AG09309 (cell line): ENCODE measurements at regions not wholly inside any gene's neighbourhood (a gene's known extent, or its start where the extent isn't known, plus 50 kb on each side); places are given as distances from the start of the nearest gene placed in this dataset.

Experiments
- DNase-seq: peaks from one replicate; pipeline ENCODE4 v3.0.0-alpha.2; 2010; ENCODE audit warnings: low read depth
- H3K4me3 ChIP-seq: 2 replicates; pipeline ENCODE4 v1.5.1; 2011; ENCODE audit warnings: mild to moderate bottlenecking, low read depth, low read length, moderate library complexity; ENCODE audit not compliant: control insufficient read depth
- TF ChIP-seq, protein P1 (sequence below): IDR thresholded peaks from 2 replicates; pipeline ENCODE4 v1.5.1; 2011; ENCODE audit warnings: mild to moderate bottlenecking, low read depth, low read length, inconsistent platforms; ENCODE audit not compliant: insufficient read depth, control insufficient read depth; ENCODE audit errors: missing control alignments

DNA sequence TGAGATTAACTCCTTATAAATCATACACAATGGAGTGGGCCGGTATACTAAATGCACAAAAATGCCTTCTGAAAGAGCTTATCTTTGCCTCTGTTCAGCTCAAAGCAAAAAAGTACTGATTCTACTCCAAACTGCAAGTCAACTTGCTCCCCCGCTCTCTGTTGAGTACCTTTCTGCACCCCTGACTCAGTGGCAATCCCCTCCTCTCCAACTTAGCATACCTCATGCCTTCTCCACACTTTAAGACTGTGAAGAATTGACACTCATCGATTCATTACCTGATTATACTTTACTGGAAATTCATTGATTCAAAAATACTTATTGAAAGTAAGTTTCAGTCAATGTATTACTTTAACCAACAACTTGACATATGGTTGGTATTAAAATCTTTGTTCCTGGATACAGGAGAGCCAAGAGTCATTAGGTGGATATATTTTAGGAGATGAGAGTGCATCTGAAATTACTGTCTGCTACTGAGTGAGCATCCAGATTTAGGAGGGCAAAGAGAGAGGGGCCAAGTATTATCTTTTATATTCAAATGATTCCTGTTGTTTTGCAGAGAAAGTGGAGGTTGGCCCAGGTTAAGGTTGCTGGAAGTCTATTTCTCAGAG, 187.7 kb downstream of the ICOS start:
- TF ChIP-seq, protein P1, sequence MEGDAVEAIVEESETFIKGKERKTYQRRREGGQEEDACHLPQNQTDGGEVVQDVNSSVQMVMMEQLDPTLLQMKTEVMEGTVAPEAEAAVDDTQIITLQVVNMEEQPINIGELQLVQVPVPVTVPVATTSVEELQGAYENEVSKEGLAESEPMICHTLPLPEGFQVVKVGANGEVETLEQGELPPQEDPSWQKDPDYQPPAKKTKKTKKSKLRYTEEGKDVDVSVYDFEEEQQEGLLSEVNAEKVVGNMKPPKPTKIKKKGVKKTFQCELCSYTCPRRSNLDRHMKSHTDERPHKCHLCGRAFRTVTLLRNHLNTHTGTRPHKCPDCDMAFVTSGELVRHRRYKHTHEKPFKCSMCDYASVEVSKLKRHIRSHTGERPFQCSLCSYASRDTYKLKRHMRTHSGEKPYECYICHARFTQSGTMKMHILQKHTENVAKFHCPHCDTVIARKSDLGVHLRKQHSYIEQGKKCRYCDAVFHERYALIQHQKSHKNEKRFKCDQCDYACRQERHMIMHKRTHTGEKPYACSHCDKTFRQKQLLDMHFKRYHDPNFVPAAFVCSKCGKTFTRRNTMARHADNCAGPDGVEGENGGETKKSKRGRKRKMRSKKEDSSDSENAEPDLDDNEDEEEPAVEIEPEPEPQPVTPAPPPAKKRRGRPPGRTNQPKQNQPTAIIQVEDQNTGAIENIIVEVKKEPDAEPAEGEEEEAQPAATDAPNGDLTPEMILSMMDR = no peak
- H3K4me3 ChIP-seq = no peak overlapping the region
- no peak for DNase-seq

GRCh38 chr2:204126705-204127104, 190.1 kb downstream of the ICOS start:
- DNase-seq = no peak
- TF ChIP-seq, protein P1 = no peak
- no peak overlapping the region for H3K4me3 ChIP-seq

GRCh38 chr2:204127238-204127637, 190.7 kb downstream of the ICOS start:
- DNase-seq = no peak
- TF ChIP-seq, protein P1 = no peak
- no peak overlapping the region for H3K4me3 ChIP-seq

GRCh38 chr2:204129591-204130294, 193.2 kb downstream of the ICOS start:
- no peak overlapping the region for H3K4me3 ChIP-seq
- no peak for DNase-seq
- TF ChIP-seq, protein P1 = no peak

DNA sequence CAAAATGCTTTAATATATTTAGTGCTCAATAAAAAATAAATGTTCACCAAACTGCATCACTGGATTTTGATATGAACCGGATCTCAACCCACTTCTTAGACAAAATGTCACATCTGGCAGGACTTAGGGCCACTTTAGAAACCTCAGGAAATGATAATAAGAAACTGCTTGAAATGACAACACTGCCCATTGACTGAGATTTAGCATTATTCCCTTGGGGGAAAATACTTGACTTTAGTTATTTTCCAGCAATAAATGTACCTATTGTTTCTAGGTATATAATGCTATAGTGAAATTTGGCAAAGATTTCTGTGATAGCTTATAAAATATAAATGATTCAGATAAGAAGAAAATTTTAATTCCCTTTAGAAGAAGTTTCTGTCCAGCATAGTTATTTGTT, 195.1 kb downstream of the ICOS start:
- TF ChIP-seq, protein P1 = no peak

DNA sequence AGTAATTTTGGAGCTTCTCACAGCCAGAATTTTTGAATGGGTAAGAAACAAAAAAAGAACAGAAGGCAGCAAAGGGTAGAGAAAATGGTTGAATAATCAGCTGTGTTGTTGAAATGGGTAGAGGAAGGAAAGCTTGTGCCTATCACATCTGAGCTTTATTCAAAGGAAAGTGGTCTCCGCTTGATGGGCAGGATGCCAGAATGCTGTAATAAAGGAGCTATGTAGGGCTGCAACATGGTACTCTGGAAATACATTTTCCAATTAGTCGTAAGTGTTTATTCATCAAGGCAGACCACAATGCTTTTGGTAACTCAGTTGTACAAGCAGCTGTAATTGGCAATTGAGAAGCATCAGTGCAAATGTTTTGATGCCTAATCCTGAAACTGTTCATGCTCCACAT, 196.9 kb downstream of the ICOS start:
- TF ChIP-seq, protein P1 = no peak
- DNase-seq = no peak
- no peak overlapping the region for H3K4me3 ChIP-seq

More for the DNA sequence above, 195.1 kb downstream of the ICOS start:
- no peak overlapping the region for H3K4me3 ChIP-seq
- no peak for DNase-seq
